ENCODE measurements at regions not wholly inside any gene's neighbourhood (a gene's known extent, or its start where the extent isn't known, plus 50 kb on each side); places are given as distances from the start of the nearest gene placed in this dataset.

GRCh38 chr3:79886204-79886603, 118.4 kb upstream of the ROBO1 start:
- CTCF ChIA-PET, result no interaction called here
- DNase-seq (ENCODE audit: extremely low spot score), result no peak
- no peak for TF ChIP-seq CTCF (IDR thresholded peaks at IDR 0.05; ENCODE audit: control extremely low read depth, extremely low read depth, low read depth, missing control alignments)

GRCh38 chr3:79885407-79885806, 117.6 kb upstream of the ROBO1 start:
- DNase-seq (ENCODE audit: extremely low spot score), result no peak
- ChIA-PET POLR2A (no interaction called here), CTCF (interaction anchor here (1.0 kb wide), 1 partner anchor 20 kb away, joined by 3 read pairs; no protein-coding TSS in a partner anchor)
- no peak for TF ChIP-seq CTCF (IDR thresholded peaks at IDR 0.05; ENCODE audit: control extremely low read depth, extremely low read depth, low read depth, missing control alignments)

More at GRCh38 chr3:79886204-79886603, 118.4 kb upstream of the ROBO1 start:
- POLR2A ChIA-PET, result no interaction called here

- ChIA-PET POLR2A (no interaction called here), CTCF (interaction anchor here (0.9 to 1.0 kb wide), 2 partner anchors 21 to 27 kb away, joined by 3 read pairs; no protein-coding TSS in a partner anchor)
- DNase-seq (ENCODE audit: extremely low spot score), result no peak
- TF ChIP-seq CTCF (IDR thresholded peaks at IDR 0.05; ENCODE audit: control extremely low read depth, extremely low read depth, low read depth, missing control alignments), result no peak
Measured at GRCh38 chr3:79884354-79884753, 116.6 kb upstream of the ROBO1 start.

- CTCF ChIA-PET, result no interaction called here
- no peak for TF ChIP-seq CTCF (IDR thresholded peaks at IDR 0.05; ENCODE audit: control extremely low read depth, extremely low read depth, low read depth, missing control alignments)
- POLR2A ChIA-PET, result no interaction called here
- no peak for DNase-seq (ENCODE audit: extremely low spot score)
Measured at GRCh38 chr3:79881431-79881830, 113.6 kb upstream of the ROBO1 start.

DNA sequence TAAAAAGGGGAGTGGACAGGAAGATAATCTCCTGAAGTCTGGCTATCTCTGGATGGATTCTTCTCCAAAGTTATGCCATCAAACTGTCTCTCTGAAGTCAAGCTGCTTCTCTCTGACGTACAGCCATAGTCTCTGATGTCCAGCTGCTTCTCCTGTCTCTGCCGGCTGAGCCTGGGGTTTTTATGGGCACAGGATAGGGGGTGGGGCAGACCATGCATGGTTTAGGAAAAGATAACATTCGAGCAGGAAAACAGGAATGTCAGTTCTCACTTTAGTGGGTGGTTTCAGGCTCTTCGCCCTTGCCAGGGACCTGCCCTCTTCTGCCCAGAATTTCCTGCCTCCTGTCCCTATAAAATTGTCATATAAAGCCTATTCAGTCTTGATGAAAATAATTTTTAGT, 110.9 kb upstream of the ROBO1 start:
- ChIA-PET POLR2A (no interaction called here), CTCF (no interaction called here)
- TF ChIP-seq CTCF (IDR thresholded peaks at IDR 0.05; ENCODE audit: control extremely low read depth, extremely low read depth, low read depth, missing control alignments), result no peak
- DNase-seq (ENCODE audit: extremely low spot score), result no peak

DNA sequence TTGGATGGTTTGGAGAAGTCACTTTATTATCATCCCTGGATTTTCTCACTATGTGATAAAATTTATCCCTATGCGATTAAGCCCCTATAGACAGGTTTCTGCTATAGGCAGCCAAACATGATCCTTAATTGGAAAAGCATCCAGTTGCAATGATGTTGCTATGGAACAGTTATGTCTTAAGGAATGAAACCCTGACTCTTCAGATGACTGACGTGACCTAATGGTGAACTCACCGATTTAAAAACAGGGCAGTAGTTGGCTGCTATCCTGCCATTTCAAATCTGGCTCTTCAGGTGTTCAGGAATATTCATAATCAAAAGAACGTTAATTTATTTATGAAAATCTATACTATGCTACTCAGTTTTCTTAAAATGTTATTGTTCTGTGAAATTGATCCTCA, 106.8 kb upstream of the ROBO1 start:
- ChIA-PET CTCF (no interaction called here), POLR2A (no interaction called here)
- DNase-seq (ENCODE audit: extremely low spot score), result no peak
- TF ChIP-seq CTCF (IDR thresholded peaks at IDR 0.05; ENCODE audit: control extremely low read depth, extremely low read depth, low read depth, missing control alignments), result no peak

DNA sequence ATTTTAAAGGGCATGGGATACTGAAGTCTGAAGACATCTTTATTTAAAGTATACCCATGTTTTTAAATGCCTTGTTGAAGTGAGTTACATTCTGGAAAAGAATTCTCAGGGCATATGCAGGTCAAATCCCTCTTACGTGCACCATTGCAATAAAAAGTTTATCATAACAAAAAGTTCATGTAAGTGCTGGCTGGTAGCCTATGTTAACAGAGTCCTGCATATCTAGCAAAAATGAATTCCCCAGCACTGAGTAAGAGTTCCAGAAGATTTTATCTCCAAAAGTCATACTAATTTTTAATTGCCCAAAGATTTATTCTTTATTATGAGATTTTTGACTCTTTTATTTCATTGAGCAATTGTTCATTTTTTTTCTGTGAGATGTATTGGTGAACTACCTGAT, 104.7 kb upstream of the ROBO1 start:
- ChIA-PET POLR2A (no interaction called here), CTCF (no interaction called here)
- DNase-seq (ENCODE audit: extremely low spot score), result no peak
- no peak for TF ChIP-seq CTCF (IDR thresholded peaks at IDR 0.05; ENCODE audit: control extremely low read depth, extremely low read depth, low read depth, missing control alignments)
